ENCODE measurements at regions not wholly inside any gene's neighbourhood (a gene's known extent, or its start where the extent isn't known, plus 50 kb on each side); places are given as distances from the start of the nearest gene placed in this dataset.
A peak's percentile ranks its signal among the peaks of the same experiment; 100 is the strongest.

DNA sequence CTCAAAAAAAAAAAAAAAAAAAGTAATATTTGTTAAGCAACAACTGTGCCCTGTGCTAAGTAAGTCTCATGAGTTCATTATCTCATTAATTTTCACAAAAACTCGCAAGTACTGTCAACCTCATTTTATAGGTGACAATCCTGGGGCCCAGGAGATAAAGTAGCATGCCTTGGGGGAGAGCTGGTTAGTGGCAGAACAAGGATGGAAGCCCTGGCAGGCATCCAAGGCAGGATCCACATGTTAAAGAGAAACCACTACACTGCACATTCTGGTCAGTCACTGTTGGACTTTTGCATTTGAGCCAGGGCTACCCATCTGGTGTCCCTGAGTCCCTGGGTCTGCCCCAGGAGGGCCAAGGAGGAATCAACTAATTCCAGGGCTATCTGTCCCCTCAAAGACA is 54.6 kb downstream of the ZFP36L2 start:
- TF ChIP-seq, protein P1, sequence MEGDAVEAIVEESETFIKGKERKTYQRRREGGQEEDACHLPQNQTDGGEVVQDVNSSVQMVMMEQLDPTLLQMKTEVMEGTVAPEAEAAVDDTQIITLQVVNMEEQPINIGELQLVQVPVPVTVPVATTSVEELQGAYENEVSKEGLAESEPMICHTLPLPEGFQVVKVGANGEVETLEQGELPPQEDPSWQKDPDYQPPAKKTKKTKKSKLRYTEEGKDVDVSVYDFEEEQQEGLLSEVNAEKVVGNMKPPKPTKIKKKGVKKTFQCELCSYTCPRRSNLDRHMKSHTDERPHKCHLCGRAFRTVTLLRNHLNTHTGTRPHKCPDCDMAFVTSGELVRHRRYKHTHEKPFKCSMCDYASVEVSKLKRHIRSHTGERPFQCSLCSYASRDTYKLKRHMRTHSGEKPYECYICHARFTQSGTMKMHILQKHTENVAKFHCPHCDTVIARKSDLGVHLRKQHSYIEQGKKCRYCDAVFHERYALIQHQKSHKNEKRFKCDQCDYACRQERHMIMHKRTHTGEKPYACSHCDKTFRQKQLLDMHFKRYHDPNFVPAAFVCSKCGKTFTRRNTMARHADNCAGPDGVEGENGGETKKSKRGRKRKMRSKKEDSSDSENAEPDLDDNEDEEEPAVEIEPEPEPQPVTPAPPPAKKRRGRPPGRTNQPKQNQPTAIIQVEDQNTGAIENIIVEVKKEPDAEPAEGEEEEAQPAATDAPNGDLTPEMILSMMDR (IDR thresholded peaks at IDR 0.05): no peak

DNA sequence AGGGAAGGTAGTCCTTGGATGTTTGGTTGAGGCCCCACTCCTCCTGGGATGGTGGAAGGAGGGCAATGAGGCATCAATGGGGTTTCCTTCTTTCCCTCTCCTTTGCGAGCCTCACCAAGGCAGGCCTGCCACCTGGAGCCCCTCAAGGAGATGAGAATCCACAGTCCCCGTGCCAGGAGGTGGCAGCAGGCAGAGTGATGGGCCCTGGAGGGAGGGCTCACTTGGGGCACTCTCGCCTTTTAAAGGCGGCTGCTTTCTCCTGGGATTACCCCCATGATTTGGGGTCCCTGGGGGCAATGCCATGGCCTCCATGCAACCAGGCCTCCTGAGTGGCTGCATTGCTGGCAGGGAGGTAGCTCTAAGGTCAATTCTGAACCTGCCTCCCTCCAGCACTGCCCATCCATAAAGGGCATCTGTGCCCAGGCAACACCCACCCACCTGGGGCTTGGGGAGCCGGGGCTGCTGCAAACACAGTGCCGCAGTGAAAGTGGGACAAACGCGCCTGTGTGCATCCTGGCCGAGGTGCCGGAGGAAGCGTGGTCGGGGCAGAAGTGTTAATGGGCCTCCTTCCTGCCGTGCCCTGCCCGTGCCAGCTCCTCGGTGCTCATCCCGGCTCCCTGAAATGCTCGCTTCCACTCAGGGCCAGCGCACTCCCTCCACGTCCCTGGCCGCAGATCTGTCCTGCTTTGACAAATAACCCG is 55.9 kb downstream of the ZFP36L2 start:
- TF ChIP-seq, protein P1 (IDR thresholded peaks at IDR 0.05): no peak

DNA sequence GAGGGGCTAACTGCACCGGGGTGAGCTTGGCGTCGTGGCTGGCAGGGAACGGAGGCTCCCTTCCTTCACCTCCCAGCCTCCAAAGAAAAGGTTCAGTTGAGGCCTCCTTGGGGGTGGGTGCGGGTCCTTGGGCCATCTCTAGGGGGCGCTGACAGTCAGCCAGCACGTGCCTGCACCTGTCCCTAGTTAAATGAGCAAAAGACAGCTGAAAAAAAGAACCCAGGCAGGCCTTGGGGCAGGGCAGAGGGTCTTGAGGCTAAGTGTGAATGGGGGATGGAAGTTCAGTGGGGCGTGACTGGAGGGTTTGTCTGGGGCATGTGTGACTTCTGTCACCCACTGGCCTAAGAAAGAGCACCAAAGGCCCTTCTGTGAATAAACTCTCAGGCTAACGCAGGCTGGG is 56.4 kb downstream of the ZFP36L2 start:
- TF ChIP-seq, protein P1 (IDR thresholded peaks at IDR 0.05): peak; percentile 31; the same call in 1 of the 2 replicates

DNA sequence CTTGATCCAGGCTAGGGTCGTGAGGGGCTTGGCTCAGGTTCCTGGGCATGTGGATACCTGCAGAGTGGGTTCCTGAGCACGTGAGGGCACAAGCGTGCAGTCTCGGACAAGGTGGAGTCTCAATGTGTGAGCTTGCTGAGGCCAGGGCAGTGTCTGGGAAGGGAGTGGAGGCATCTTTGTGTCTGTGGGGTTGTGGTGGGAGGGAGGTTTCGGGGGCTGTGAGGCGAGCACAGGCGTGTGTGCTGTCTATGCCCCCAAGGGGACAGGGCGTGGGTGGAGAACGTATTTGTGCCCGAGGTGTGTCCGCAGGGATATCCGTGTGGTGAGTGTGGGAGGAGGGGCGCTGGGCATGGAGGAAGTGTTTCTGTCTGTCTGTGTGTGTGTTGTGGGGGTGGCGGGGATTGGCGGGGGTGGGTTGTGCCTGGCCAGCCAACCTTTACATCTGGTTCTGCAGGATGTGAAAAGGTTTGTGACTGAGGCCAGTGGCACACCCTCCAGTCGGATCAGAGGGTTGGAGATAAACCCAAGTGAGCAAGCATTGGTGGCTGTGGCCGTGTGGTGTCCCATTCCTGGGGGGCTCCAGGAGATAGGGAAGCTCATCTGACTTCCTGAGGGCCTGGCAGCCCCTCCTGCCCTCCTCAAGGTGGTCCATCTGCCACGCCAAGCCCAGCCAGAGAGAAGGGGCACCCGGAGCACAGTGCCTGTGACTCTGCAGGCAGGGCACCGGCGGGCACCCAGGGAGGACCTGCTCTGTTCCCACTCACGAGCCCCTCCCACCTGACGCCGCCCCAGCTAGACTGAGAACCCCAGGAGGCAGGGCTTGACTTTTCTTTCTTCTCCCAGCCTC is 57.1 kb downstream of the ZFP36L2 start:
- TF ChIP-seq, protein P1 (IDR thresholded peaks at IDR 0.05): no peak

DNA sequence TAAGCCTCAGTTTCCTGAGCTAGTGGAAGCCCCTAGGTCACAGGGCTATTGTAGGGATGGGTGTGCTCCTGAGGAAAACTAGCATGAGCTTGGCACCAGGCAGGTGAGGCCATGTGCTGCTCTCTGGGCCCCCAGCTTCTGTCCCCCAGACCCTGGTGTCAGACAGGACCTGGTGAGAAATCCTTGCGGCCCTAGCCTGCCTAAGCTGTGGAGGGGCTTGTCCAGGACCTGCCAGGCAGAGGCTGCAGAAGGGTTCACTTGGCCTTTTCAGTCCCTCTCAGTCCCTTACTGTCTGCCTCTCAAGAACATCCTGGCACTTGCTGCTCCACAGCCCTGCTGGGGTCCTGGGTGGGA is 58.4 kb downstream of the ZFP36L2 start:
- TF ChIP-seq, protein P1 (IDR thresholded peaks at IDR 0.05): no peak

DNA sequence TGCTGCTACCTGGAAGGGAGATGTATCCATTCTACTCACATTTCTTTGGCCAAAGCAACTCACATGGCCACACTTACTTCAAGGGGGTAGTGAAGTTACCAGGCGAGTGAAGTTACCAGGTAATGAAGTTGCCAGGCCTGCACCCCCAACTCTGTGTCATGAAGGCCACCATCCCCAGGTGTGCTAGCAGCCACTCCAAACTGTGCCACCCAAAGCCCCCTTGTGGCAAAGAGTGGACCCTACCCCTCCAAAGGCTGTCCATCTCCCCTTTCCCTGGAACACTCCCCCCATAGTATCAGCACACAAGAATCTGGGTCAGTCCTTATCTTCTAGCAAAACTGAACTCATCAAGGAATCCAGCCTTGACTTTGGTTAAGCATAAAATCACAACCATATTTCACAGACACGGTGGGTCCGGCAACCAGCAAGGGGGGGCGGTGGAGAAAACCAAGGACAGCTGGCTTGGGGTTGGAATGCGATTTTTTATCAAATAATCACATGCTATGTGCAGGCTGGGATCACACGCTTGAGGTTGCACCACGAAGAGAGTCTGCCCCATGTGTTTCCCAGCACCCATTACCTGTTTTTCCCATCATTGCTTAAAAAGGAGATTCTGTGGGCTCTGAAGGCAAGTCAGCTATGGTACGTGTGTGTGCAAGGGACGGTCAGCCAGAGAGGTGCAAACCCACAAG is 60.9 kb downstream of the ZFP36L2 start:
- TF ChIP-seq, protein P1 (IDR thresholded peaks at IDR 0.05): no peak

DNA sequence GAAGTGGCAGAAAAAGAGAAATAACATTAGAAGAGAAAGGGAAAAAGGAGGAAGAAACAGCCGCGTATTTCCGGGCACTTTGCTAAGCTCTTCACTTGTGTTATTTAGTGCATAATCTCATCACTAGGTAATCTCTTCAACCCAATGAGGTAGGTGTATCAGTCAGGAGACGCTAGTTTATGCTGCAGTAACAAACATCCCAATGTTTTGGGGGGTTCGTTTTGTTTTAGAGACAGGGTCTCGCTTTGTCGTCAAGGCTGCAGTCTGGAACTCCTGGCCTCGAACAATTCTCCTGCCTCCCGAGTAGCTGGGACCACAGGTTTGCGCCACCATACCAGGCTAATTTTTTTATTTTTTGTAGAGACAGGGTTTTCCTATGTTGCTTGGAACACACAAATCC is 61.7 kb downstream of the ZFP36L2 start:
- TF ChIP-seq, protein P1 (IDR thresholded peaks at IDR 0.05): no peak

Measured in LNCAP (cell line).